PC-9 (cell line): ENCODE measurements at regions not wholly inside any gene's neighbourhood (a gene's known extent, or its start where the extent isn't known, plus 50 kb on each side); places are given as distances from the start of the nearest gene placed in this dataset.

Experiments
- EZH2 ChIP-seq: fragments of 200-600 bp; sonication (generic); IDR thresholded peaks from 2 replicates; pipeline ENCODE4 v1.8.0; 2017; ENCODE audit warnings: antibody characterized with exemption, low read depth
- TF ChIP-seq, protein P1 (sequence below): fragments of 200-600 bp; sonication (generic); conservative IDR thresholded peaks from 2 replicates; pipeline ENCODE4 v1.6.1; 2017; ENCODE audit warnings: mixed run types, antibody characterized with exemption, mild to moderate bottlenecking, moderate library complexity

- no peak for TF ChIP-seq EZH2
- TF ChIP-seq, protein P1, sequence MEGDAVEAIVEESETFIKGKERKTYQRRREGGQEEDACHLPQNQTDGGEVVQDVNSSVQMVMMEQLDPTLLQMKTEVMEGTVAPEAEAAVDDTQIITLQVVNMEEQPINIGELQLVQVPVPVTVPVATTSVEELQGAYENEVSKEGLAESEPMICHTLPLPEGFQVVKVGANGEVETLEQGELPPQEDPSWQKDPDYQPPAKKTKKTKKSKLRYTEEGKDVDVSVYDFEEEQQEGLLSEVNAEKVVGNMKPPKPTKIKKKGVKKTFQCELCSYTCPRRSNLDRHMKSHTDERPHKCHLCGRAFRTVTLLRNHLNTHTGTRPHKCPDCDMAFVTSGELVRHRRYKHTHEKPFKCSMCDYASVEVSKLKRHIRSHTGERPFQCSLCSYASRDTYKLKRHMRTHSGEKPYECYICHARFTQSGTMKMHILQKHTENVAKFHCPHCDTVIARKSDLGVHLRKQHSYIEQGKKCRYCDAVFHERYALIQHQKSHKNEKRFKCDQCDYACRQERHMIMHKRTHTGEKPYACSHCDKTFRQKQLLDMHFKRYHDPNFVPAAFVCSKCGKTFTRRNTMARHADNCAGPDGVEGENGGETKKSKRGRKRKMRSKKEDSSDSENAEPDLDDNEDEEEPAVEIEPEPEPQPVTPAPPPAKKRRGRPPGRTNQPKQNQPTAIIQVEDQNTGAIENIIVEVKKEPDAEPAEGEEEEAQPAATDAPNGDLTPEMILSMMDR: no peak
Observed at GRCh38 chr2:66279024-66279423, 155.9 kb upstream of the MEIS1 start.
